ENCODE measurements at regions not wholly inside any gene's neighbourhood (a gene's known extent, or its start where the extent isn't known, plus 50 kb on each side); places are given as distances from the start of the nearest gene placed in this dataset.

GRCh38 chr9:115169003-115169402, 51.0 kb upstream of the TNC start:
- no peak for DNase-seq (ENCODE audit: low spot score)

DNA sequence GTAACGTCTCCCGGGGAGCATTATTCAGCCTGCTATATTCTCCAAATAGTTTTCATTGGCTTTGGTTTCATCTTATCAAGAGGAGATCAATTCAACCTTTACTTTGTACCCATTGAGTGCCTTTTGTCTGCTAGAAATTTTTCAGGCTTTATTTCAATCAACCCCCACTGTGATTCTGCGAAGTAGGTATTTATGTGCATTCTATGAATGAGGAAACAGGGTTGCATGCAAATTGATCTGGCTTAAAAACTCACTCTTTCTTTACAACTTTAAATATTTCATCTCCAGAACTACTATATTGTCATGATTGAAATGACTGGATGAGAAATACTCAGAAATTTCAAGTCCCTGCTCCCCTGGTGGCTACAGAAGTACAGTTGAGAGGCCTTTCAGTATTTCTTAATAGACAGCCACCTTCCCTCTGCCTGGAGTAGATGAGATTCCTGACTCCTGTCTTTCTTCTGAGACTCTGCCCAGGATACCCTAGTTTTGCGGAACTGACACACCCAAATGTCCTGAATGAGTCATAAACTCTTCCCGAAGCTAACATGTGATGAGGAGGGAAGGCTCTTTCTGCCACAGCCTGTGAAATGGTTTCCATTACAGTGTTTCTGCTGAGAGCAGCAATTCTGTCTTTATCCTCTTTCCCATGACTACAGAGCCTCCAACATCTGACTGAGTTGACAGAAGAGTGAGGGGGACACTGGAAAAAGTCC, 52.6 kb upstream of the TNC start:
- no peak for DNase-seq (ENCODE audit: low spot score)

DNA sequence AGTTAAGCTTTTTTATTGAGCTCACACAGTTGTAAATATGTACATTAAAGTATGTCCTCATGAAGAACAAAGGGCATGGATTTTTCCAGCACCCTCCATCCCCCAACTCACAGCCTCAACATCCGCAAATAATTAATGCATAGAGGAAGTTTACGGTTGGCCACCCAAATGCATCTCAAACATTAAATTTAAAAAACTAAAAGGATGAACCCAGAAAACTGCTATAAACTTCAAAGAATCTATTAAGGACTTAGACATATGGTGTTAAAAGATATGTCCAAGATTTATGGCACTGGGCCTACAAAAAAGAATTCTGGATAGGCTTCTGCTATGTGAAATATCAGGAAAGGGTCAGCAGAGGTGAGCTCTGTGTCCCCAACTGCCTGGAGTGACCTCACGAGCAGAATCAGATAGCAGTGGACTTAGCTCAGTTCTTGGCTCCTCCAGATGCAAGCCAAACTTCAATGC, 54.0 kb upstream of the TNC start:
- DNase-seq (ENCODE audit: low spot score) = no peak

DNA sequence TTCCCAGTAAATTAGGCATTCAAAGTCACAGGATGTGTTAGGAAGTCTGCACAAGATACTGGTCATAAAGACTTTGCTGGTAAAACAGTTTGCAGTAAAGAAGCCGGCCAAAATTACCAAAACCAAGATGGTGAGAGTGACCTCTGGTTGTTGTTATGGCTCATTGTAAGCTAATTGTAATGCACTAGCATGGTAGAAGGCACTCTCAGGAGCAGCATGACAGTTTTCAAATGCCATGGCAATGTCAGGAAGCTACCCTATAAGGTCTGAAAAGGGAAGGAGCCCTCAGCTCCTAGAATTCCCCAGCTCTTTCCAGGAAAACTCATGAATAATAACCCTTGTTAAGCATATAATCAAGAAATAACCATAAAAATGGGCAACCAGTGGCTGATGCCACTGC, 64.3 kb upstream of the TNC start:
- DNase-seq (ENCODE audit: low spot score) = no peak

DNA sequence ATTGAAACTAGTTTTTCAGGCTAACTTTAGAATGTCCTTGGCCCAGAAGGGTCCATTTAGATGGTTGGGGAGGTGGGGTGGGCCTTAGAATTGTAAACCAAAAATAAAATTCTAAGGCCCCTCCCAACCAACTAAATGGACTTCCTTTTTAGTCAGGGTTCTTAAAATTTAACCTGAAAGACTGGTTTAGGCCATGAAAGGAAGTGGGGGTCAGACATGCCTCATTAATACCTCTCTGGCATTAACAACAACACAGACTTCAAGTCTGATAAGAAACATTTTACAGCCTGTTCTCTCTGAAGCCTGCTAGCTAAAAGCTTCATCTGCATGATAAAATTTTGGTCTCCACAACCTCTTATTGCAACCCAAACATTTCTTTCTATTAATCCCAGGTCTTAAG, 65.5 kb upstream of the TNC start:
- DNase-seq (ENCODE audit: low spot score) = no peak

DNA sequence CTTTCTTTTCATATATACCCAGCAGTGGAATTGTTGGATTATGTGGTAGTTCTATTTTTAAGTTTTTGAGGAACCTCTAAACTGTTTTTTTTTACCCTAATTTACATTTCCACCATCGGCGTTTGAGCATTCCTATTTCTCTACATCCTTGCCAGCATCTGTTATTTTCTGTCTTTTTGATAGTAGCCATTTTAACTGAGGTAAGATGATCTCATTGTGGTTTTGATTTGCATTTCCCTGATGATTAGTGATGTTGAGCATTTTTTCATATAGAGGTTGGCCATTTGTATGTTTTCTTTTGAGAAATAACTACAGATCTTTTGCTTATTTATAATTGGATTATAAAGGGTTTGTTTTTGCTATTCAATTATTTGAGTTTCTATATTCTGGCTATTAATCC, 71.7 kb upstream of the TNC start:
- DNase-seq (ENCODE audit: low spot score) = no peak

DNA sequence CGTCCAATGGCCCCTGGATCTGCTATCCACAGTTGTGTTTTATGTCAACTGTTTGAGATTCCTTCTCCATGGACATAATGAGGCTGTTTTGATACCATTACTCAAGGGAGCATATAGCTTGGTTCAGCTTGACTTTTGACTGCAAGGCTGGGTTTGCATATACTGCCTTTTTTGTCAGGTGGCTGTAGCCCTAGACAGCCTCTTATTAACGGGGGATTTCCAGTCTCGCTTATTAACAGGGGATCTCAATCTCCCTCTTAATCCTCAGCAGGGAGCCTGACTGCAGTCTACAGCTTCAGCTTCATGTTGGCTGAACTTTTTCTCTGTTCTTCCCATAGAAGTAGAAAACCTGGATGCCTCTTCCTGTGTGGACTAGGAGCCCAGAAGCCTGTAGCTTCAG, 73.7 kb upstream of the TNC start:
- no peak for DNase-seq (ENCODE audit: low spot score)

DNA sequence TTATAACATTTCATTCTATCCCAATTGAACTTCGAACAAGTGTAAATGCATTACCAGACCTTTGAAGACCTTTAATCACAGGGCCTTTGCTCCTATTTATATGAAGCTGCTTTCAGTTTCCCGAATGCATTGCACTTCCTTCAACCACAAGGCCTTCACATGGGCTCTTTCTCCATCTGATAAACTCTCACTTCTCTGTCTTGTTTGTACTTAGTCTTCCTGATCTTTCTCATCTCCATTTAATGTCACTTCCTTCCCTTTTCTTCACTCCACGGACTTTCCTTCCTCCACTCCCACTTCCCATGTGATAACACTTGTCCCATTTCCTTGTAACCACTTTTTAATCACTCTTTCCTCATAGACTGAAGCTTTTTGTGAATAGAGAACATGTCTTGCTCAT, 74.3 kb upstream of the TNC start:
- peak; percentile 47 for DNase-seq (ENCODE audit: low spot score)

DNA sequence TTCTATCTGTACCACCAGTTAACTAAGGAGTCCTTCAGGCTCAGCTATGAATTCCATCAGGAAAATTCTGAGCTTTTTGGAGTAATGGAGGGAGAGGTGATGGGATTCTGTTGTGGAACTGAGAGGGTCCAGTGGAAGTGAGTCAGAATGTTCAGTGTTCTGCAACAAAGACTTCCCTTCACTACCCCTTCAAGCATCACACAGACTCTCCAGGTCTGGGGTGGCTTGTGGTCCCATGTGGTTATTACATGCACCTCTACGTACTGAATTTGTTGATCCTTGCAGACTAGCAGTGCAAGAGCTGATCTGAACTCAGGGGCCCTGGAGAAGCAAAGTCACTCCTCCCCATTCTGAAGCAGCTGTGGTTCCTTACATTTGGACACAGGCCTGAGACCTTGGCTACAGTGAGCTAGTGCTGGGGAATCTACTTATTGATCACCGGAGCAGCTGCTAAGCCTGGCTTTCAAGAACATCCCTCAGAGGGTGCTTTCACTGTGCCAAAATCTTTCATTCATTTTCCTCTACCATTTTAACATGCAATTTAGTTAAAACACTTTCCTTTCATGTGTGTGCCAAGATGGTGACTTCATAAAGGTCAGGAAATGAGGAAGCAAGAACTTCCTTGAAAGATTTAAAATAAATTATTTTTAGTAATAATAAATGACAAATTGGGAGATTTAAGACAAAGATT, 75.0 kb upstream of the TNC start:
- no peak for DNase-seq (ENCODE audit: low spot score)

DNA sequence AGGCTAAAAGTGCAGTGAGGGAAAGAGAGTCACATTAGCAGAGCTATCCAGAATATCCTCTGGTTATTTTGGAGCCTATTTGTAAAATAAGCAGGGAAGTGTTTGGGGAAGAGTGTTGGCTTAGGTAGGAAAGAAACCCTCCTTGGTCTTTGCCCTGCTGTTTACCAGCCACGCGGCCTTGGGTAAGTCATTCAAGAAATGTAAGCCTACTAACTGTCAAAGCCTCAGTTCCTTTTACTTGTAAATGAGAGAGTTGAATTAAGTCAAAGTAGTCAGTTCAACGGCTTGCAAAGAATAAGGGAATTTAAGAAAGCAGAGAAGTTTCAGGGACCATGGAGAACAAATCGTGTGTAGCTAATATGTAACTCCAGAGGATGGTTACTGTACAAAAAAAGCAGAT, 75.8 kb upstream of the TNC start:
- no peak for DNase-seq (ENCODE audit: low spot score)

- no peak for DNase-seq (ENCODE audit: low spot score)
These were observed 76.3 kb upstream of the TNC start for GRCh38 chr9:115194216-115194615.

GRCh38 chr9:115195912-115196311, 78.0 kb upstream of the TNC start:
- no peak for DNase-seq (ENCODE audit: low spot score)

DNA sequence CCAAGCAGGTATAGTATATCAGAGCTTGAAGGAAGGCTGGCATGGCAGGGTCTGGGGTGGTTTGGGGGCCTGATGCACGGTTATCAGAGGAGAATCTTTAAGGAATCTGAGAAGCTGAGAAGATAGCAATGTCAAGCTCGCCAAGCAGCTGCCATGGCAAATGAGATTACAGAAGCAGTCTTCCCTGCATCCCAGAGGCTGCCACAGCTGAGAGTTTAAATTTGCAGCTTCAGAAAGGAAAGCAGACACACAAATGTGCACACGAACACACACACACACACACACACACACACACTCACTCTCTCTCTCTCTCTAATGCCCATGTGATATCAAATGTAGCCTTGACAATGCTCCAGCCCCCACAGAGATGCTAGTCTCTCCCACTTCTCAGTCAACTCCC, 79.0 kb upstream of the TNC start:
- no peak for DNase-seq (ENCODE audit: low spot score)

DNA sequence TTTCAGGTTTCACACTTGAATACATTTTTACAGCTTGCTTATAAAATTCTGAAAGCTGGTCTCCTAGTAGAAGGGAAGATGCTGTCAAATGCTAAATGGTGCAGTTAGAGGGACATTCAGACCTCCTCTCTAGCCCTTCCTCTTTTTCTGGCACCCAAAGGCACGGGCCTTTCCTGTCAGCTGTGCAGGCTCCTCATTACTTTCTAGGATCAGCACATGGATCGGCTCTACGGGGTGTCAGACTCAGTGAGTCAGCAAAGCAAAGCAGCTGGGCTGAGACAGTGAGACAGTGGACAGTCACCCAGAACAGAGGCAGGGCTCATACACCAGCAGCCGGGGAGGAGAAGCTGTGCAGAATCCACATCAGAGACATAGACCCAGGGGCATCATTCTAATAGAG, 80.0 kb upstream of the TNC start:
- no peak for DNase-seq (ENCODE audit: low spot score)

DNA sequence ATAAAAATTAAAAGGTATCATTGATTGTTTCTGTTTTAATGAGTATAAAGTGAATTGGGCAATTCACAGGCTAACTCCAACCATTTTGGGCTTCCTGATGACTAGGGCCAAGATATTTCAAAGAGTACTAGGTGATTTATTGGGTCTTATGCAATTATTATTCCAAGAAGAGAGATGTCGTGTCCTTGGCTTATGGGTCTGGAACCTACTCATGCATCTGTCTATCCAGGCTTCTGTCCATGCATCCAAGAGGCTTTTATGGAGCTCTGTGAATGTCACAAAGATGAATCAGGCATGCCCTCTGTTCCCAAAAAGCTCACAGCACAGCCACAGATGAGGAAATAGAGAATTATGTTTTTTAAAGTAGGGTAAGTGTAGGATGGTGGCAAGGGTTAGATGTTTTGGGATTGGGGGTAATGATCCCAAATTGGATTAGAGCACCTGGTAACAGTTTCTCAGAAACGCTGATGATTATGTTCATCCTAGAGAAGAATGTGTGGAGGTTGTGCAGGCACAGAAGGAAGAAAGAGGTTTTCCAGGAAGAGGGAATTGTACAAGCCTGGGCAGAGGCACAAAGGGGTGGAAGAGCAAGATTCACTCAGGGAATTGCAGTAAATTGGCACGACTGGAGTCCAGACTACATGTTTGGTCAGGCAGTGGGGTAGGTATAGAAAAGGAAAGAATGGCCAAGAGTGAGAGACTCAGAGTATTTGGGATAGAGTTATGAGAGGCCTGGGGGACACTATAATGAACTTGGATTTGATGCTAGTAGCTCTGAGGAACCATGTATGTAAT, 83.0 kb upstream of the TNC start:
- no peak for DNase-seq (ENCODE audit: low spot score)

DNA sequence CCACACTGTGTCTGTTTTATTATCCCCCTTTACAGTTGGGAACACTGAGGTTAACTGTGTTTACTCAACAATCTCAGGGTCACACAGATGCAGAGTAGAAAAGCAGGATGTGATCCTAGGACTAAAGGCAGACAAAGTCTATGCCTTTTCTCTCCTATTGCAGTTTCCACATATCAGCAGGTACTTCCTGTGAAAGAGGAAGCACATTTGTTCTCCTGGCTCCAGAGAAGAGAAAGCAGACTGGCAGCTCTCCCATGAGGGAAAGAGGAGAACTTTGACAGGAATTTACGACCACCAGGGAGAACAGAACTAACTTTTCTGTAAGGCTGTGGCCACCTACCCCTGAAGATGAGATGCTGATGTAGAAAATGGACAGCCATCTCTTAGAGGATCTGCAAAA, 84.2 kb upstream of the TNC start:
- DNase-seq (ENCODE audit: low spot score) = no peak

DNA sequence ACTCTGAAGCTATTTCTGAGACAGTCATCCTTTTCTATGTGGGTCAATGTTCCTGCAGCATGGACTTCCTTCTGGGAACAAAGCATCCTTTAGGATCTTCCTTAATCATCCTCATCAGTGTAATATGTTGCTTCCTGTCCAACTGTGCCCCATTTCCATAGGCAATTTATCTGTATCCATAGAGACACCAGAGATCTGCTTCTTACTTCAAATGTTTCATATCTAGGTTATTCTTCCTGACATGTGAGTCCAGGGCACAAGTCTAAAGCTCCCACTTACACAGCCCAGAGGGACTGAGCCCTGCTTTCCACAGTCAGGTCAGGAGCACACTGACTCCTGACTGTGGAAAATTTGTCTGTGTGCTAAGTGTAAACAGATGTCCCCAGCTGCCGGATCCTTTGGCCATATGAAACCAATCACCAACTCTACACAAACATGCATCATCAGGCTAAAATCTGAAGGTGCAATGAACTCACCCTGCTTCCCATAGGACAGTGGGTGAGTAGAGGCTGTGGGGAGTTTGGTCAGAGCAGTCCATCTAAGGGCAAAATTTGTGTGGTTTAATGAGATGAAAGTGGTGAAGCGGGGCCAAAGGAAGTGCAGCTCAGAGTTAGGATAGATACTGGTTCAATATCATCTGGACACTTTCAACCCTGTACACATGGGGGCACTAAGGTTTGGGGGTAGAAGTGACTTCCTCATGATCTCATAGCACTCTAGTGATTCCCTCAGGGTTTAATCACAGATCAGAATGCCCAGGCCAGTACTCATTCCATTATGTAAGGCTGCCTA, 85.2 kb upstream of the TNC start:
- DNase-seq (ENCODE audit: low spot score) = no peak

DNA sequence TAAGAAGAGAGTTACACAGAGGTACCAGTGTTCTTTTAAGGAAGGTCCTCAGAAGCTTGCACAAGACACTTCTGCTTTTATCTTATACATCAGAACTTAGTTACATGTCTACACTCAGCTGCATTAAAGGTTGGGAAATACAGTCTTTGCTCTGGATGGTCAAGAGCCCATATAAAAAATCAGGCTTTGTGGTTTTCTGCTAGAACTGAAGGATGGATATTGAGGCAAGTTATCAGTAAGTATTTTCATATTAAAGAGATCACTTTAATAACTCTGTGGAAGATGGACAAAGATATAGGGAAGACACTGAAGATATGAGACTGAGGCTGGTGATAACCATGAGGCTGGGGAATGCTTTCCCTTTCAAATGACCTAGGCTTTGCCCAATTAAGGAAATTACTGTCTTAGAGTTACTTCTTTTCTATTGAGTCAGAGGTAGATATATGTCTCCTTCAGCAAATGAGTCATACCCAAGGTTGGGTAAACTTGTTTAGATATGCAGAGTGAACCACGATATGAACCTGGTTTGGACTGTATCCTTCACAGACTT, 87.0 kb upstream of the TNC start:
- no peak for DNase-seq (ENCODE audit: low spot score)

GRCh38 chr9:115207003-115207836, 89.3 kb upstream of the TNC start:
- DNase-seq (ENCODE audit: low spot score) = no peak

- no peak for DNase-seq (ENCODE audit: low spot score)
These were observed 90.5 kb upstream of the TNC start for GRCh38 chr9:115208501-115208900.
